GM21381 (cell line): ENCODE measurements at regions not wholly inside any gene's neighbourhood (a gene's known extent, or its start where the extent isn't known, plus 50 kb on each side); places are given as distances from the start of the nearest gene placed in this dataset.

Experiments used
- ATAC-seq: cut with Tn5 transposase; IDR thresholded peaks from one replicate; pipeline ENCODE4 v1.9.1; 2021; ENCODE audit warnings: mild to moderate bottlenecking, moderate library complexity; ENCODE audit not compliant: unreplicated experiment

DNA sequence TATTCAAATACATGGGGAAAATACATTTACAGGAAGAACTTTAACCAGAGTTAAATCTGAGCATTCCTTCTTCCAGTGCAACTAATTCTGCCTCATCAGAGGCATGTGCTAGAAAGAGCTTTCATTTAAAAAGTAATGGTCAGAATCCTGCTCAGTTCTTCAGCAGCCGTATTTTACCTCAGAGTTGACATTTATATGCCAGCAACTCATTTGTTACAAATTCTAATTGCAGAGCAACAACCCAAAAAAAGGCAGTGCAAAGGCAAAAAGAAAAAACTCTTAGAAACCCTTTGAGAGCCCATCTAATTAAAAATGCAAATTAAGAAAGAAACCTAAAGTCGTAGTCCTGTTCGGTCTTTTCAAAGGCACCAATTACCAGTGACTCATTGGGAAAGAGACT lies 392.5 kb downstream of the PBX1 start:
- ATAC-seq, result no peak

DNA sequence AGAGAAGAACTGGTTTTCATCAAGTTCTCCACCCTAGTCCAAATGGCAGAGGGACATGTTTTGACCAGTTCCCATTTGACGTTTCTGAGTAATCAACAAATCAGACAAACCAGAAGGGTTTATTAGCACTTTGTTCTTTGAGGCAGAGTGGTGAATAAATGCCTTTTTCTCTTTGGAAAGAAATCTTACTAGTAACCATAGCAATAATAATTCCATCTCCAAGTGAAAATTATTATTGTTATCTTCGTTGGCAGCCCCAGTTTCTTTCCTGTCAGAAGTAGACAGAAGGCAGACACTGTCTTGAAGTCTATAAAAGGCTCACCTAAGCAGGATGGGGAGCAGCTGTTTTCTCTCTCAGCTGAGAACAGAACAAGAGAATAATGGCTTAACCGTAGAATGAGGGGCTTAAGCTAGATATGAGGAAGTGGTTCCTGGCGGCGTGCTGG lies 391.6 kb downstream of the PBX1 start:
- no peak for ATAC-seq

DNA sequence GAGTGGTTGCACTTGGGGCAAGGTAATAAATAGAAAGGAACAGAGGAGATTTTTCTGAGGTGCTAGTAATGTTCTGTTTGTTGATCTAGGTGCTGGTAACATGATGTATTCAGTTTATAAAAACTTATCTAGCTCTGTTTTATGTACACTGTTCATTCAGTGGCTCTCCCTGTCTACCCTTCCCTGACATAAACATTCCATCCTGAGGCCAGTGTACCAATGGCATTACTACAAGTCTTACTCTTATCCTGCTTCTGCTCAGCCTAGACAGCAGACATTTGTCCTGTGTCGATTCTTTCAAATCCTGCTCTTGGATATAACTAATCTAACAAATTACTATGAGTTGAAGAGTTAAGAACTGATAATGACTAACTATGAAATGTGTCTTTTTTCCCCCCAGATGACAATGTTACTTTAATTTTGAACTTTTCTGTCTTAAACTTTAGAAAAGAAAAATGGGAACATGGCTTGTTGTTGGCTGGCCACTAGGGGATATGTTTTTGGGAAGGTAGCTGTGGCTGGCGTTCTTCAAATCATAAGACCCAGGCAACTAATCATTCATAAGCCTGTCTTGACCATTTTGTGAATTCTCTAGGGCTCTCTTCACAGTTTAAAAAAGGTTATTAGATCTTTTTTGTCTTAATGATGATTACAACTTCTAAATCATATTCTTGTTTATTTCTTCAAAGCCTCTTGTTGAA lies 390.9 kb downstream of the PBX1 start:
- ATAC-seq, result no peak

DNA sequence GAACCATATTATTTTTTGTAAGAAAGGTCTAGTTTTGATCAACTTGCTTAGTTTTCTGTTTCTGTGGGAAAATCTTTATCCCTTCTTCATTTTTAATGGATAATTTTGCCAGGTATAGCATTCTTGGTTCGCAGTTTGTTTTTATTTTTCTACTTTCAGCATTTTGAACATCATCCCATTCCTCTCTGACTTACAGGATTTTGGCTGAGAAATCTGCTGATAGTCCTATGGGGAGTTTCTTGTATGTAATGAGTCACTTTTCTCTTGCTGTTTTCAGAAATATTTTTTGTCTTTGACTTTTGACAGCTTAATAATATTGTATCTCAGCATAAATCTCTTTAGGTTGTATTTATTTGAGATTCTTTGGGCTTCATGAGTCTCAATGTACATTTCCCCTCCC lies 389.1 kb downstream of the PBX1 start:
- no peak for ATAC-seq

DNA sequence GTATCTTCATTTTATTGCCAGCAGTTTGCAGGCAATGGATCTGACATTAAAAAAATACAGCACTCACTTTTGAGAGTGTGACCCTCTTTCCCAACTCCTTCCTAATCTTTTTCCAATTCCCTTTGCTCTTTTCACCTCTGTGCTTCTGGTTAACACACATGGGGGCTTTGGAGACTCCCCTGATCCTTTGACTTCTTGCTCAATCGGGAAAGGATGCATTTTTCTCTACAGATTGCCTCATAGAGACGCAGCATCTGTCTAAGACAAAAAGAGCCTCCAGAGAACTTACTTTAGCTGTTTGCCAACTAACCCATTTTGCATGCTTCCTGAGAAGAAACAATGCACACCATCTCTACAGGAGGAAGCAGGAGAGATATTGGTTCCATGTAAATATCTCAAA lies 378.3 kb downstream of the PBX1 start:
- no peak for ATAC-seq

DNA sequence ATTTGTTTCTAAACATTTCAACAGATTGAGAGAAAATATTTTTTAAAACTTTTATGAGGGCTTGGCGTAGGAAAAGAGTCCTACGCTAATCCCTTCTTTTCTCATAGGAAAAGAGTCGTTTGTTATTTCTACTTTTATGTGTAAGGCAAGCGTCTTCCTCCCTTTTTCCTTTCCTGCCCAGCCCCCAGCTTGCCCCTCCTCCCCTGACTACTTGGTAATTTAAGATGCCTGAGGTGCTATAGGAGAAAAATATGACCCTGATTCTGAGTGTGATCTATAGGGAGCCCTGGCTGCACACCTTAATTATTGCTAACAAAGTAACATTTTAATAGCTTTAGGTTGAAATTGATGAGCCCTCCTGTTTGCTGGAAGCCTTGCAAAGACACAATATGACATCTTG lies 373.6 kb downstream of the PBX1 start:
- no peak for ATAC-seq

DNA sequence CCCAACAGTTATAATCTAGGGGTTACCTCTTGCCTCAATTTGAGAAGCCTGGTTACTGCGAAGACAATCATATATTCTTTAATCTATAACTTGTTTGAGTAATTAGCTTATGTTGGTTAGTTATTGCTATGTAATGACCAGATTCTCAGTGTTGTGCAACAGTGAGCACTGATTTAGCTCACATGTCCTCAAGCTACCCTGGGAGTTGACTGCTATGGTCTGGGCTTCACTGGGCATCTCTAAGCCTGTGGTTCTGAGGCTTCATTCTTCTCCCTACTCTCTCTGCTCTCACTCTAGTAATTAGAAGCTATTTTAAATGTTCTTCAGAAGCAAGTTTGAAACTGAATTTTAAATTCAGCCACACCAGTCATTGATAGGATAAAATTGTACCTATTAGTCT lies 371.8 kb downstream of the PBX1 start:
- ATAC-seq, result no peak

DNA sequence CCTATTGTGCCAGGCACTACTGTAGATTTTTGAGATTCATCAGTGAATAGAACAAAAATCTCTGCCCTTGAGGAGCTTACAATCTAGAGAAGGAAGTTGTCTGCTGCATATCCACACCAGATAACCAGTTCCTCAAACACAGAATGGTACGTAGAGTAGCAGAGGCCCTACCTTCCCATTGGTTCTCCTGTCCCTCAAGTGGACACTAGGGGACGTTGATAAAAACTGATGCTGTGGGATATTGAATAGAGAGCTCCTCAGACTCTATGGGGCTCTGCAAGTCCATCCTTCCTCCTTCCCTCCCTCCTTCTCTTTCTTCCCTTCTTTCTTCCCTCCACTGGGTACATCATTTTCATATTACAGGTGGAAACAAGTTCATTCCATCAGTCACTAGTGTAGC lies 371.3 kb downstream of the PBX1 start:
- ATAC-seq, result no peak

DNA sequence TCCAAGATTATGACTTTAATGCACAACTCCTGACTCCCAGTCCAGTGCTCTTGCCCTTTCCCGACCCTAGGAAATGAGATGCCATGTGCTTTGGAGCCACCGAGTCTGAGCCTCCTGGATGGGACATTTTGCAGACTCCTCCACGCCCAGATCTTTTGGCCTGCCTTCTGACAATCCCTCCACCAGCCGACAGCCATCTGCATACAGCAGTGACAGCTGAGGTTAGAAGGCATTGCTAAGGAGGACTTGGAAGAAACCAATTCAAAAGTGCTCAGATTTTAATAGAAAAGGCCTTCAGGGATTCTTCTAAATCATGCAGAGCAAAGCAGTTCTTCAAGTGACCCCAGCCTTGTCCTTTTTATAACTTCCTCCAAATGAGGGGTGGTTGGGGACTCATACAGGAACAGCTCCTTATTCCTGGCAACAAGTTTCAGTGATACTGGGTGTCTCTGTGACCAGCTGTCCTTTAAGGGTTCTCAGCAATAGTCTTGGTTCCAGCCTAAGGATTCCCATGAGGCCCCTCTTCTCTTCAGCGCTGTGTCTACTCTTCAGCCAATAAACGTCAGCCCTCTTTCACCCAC lies 369.3 kb downstream of the PBX1 start:
- ATAC-seq, result no peak

DNA sequence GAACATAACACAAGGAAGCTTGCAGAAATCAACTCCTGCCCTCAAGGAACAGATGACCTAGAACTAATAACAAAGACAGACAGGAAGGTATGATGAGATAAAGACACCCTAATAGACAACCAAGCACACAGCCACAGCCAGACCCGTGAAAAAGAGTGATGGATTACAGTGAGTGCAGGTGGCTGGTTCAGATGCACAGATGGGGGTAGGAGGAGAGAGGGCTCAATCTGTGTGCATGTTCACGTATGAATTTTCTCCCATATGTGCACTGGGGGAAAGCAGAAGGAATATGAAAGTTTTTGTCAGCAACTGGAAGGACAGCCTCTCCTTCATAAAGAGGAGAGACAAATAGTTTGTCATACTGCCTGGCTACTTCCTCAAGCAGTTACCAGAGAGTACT lies 367.1 kb downstream of the PBX1 start:
- ATAC-seq, result no peak

DNA sequence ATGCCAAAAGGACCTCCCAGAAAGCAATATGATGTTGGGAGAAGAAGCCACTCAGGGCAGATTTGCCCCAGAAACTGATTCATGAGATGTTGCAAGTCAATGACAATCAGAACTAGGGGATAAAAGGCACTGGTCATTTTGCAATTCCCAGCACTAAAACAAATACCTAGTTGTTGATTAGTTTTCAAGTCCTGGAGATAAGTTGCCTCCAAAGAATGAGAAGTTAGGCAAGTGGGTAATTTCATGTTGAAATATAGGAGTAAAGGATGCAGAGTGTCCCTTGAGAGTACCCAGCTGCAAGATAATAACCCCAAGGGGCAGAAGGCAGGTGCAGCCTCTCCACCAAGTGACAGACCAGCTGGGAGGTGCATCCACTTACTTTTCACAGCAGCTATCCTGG lies 363.6 kb downstream of the PBX1 start:
- ATAC-seq, result no peak

DNA sequence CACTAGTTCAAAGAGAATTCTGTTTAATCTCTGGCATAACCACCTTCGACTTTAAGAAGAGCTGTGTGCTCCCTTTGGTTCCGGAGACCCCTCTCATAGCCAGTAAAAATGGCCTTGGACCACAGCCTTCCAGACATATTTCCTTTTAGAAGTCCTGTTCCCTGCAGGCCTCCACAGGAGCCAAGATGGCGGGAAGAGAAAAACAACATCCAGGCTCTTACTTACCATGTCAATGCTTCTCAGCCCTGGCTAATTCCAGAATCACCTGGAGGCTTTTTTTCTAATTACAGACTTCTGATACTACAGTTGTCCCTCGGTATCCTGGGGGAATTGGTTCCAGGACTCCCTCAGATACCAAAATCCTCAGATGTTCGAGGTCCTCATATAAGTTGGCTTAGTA lies 362.5 kb downstream of the PBX1 start:
- ATAC-seq, result no peak

DNA sequence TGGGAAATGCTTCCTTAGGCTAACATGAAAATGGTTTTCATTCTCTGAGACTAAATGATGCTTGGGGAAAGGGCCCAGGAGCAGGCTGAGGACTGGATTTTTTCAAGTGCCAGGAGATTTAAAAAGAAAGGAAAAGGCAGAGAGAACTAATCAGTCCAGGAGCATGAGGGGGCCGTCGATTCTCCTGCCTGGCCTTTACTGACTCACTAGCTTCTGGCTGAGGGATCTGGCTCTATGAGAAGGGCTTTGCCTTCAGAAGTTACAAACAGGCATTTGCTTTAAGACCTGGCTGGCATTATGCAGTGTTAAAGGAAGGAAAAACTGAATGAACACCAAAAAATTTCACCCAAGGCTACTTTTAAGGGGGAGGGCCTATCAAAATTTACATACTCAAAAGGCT lies 359.2 kb downstream of the PBX1 start:
- no peak for ATAC-seq

DNA sequence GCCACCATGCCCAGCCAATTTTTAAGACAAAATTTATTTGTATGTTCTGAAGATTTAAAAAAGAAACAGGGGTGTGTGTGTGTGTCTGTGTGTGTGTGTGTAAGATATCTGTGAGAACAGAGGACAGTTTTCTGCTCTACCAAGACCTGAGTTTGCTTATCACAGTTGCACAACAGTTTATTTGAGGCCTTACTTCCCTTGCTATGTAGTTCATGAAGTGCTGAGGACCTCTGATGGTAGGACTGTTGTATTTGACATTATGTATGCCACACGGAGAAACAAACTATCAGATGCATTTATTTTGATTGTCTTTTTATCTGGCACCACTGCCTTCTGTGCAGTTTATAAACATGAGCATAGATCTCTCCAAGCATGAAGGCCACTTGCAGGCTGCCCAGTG lies 355.2 kb downstream of the PBX1 start:
- no peak for ATAC-seq

DNA sequence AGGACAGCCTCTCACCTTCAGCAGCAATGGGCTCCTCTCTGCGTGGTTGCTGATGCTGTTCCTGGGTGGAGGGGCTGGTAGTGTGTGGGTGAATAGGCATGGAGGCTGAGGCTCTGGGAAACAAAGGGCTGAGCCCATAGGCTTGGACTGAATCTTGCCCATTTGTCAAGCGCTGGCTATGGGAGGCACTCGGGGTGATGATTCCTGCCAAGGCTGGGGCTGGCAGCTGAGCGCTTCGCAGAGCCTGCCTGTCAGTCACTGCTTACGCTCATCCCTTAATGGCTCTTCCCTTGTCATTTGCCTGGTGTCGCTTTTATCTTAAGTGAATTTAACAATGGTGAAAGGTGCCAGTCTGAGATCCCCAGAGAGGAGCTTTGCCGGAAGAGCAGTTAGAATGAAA lies 353.3 kb downstream of the PBX1 start:
- no peak for ATAC-seq

DNA sequence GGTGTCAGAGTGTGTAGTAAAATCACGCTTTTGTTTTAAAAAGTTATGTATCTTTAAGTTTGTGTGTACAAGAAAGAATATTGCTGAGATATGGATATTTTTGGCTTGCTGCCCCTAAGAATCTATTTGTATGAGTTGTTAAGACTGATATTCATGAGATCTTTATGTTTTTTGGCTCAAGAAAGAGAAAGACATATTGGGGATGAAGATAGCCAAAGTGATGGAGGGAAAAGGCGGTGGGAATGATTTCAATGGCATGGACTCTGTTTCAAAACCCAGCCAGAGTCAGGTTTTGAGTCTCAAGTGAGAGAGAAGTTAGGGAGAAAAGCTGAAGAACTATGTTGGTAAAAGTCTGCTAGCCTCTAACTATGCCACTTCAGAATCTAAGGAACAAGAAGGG lies 351.7 kb downstream of the PBX1 start:
- no peak for ATAC-seq

DNA sequence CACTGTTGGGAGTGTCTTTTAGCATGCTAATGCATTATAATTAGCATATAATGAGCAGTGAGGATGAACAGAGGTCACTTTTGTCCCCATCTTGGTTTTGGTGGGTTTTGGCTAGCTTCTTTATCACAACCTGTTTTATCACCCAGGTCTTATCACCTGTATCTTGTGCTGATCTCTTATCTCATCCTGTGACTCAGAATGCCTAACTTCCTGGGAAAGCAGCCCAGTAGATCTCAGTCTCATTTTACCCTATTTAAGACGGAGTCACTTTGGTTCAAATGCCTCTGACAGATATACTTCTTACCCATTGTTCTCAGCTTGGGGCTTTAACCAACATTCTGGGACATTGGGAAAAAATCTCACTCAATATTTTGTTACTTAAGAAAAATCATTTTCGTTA lies 348.7 kb downstream of the PBX1 start:
- no peak for ATAC-seq

DNA sequence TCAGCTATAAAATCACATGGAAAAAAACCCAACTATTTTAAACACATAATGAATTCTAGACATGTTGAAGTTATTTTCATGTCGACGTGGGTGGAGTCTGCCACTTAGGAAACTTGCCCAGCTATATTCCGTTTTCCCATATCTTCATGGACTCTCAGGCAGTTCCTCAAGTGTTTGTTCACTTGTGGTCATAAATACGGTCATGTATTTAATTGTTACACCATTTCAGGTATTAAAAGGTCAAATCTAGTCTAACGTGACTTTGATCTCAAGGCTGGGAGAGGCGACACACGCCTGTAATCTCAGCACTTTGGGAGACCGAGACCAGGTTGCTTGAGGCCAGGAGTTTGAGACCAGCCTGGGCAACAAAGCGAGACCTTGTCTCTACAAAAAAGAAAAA lies 346.9 kb downstream of the PBX1 start:
- no peak for ATAC-seq

DNA sequence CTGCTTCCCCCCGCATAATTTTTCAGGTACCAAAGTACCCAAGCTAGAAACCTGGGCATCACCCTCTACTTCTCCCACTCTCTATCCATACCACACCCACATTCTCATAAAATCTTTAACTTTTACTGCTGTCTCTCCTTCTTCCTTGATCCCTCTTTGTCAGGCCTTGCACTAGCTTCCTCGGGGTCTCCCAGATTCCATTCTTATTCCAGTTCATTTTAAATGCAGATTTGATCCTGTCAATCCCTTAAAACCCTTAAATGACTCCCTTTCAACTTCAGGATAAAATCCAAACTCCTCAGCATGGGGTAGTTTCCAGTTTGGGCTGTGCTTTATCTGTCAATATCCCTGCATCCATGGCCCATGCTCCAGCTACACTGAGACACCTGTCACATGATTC lies 343.5 kb downstream of the PBX1 start:
- no peak for ATAC-seq
